ENCODE measurements at regions not wholly inside any gene's neighbourhood (a gene's known extent, or its start where the extent isn't known, plus 50 kb on each side); places are given as distances from the start of the nearest gene placed in this dataset.

GRCh38 chr15:70400766-70401541 lies 303.2 kb upstream of the TLE3 start:
- DNase-seq (ENCODE audit: low read depth in 1 of 2, low spot score in 2 of 2) = no peak
- Histone ChIP-seq H3K4me3 (no peak overlapping the region), H3K9me3 (replicated peaks) (peaks cover 6% of the 10 kb centered on the region; the same call in 1 of the 2 replicates), H3K27me3 (replicated peaks) (peaks cover 36% of the 10 kb centered on the region), H3K27ac (no peak overlapping the region), H3K36me3 (no peaks in the 10 kb centered on the region), H3K4me1 (replicated peaks) (no peaks in the 10 kb centered on the region)

- DNase-seq (ENCODE audit: low read depth in 1 of 2, low spot score in 2 of 2) = no peak
- Histone ChIP-seq H3K27me3 (replicated peaks) (peaks cover 41% of the 10 kb centered on the region), H3K36me3 (no peaks in the 10 kb centered on the region), H3K27ac (no peak overlapping the region), H3K9me3 (replicated peaks) (no peaks in the 10 kb centered on the region), H3K4me1 (replicated peaks) (no peaks in the 10 kb centered on the region), H3K4me3 (no peak overlapping the region)
Measured at GRCh38 chr15:70399204-70399603, 301.5 kb upstream of the TLE3 start.

- H3K4me1 ChIP-seq (replicated peaks) = no peaks in the 10 kb centered on the region
- H3K36me3 ChIP-seq = no peaks in the 10 kb centered on the region
- no peak for DNase-seq (ENCODE audit: low read depth in 1 of 2, low spot score in 2 of 2)
- no peaks in the 10 kb centered on the region for H3K9me3 ChIP-seq (replicated peaks)
- no peak overlapping the region for H3K4me3 ChIP-seq
- no peak overlapping the region for H3K27ac ChIP-seq
- H3K27me3 ChIP-seq (replicated peaks) = peaks cover 41% of the 10 kb centered on the region
Measured at GRCh38 chr15:70398694-70399093, 301.0 kb upstream of the TLE3 start.

GRCh38 chr15:70396807-70397206 lies 299.1 kb upstream of the TLE3 start:
- no peak overlapping the region for H3K27ac ChIP-seq
- no peak overlapping the region for H3K4me3 ChIP-seq
- DNase-seq (ENCODE audit: low read depth in 1 of 2, low spot score in 2 of 2) = no peak
- H3K36me3 ChIP-seq = no peaks in the 10 kb centered on the region
- H3K4me1 ChIP-seq (replicated peaks) = no peaks in the 10 kb centered on the region
- peaks cover 33% of the 10 kb centered on the region for H3K27me3 ChIP-seq (replicated peaks)
- H3K9me3 ChIP-seq (replicated peaks) = no peaks in the 10 kb centered on the region

GRCh38 chr15:70395164-70395563 lies 297.4 kb upstream of the TLE3 start:
- no peaks in the 10 kb centered on the region for H3K9me3 ChIP-seq (replicated peaks)
- no peak for DNase-seq (ENCODE audit: low read depth in 1 of 2, low spot score in 2 of 2)
- no peak overlapping the region for H3K27ac ChIP-seq
- no peaks in the 10 kb centered on the region for H3K36me3 ChIP-seq
- no peaks in the 10 kb centered on the region for H3K4me1 ChIP-seq (replicated peaks)
- H3K4me3 ChIP-seq = no peak overlapping the region
- peaks cover 27% of the 10 kb centered on the region for H3K27me3 ChIP-seq (replicated peaks)

- no peaks in the 10 kb centered on the region for H3K9me3 ChIP-seq (replicated peaks)
- no peaks in the 10 kb centered on the region for H3K4me1 ChIP-seq (replicated peaks)
- no peaks in the 10 kb centered on the region for H3K36me3 ChIP-seq
- no peak overlapping the region for H3K27ac ChIP-seq
- peaks cover 5% of the 10 kb centered on the region for H3K27me3 ChIP-seq (replicated peaks)
- DNase-seq (ENCODE audit: low read depth in 1 of 2, low spot score in 2 of 2) = no peak
- no peak overlapping the region for H3K4me3 ChIP-seq
Measured at GRCh38 chr15:70390723-70391122, 293.0 kb upstream of the TLE3 start.

- H3K4me1 ChIP-seq (replicated peaks) = no peaks in the 10 kb centered on the region
- DNase-seq (ENCODE audit: low read depth in 1 of 2, low spot score in 2 of 2) = no peak
- no peak overlapping the region for H3K4me3 ChIP-seq
- no peaks in the 10 kb centered on the region for H3K36me3 ChIP-seq
- no peak overlapping the region for H3K27ac ChIP-seq
- no peaks in the 10 kb centered on the region for H3K9me3 ChIP-seq (replicated peaks)
- H3K27me3 ChIP-seq (replicated peaks) = no peaks in the 10 kb centered on the region
Measured at GRCh38 chr15:70387993-70388392, 290.3 kb upstream of the TLE3 start.

- H3K4me1 ChIP-seq (replicated peaks) = no peaks in the 10 kb centered on the region
- no peaks in the 10 kb centered on the region for H3K9me3 ChIP-seq (replicated peaks)
- no peak overlapping the region for H3K4me3 ChIP-seq
- H3K27ac ChIP-seq = no peak overlapping the region
- H3K27me3 ChIP-seq (replicated peaks) = no peaks in the 10 kb centered on the region
- no peaks in the 10 kb centered on the region for H3K36me3 ChIP-seq
- DNase-seq (ENCODE audit: low read depth in 1 of 2, low spot score in 2 of 2) = no peak
Measured at GRCh38 chr15:70387081-70387480, 289.4 kb upstream of the TLE3 start.

- no peak for DNase-seq (ENCODE audit: low read depth in 1 of 2, low spot score in 2 of 2)
- no peaks in the 10 kb centered on the region for H3K36me3 ChIP-seq
- no peaks in the 10 kb centered on the region for H3K9me3 ChIP-seq (replicated peaks)
- no peaks in the 10 kb centered on the region for H3K27me3 ChIP-seq (replicated peaks)
- H3K4me3 ChIP-seq = no peak overlapping the region
- no peaks in the 10 kb centered on the region for H3K4me1 ChIP-seq (replicated peaks)
- no peak overlapping the region for H3K27ac ChIP-seq
Measured at GRCh38 chr15:70385711-70386110, 288.0 kb upstream of the TLE3 start.

GRCh38 chr15:70385052-70385451 lies 287.3 kb upstream of the TLE3 start:
- H3K27ac ChIP-seq = no peak overlapping the region
- no peaks in the 10 kb centered on the region for H3K4me1 ChIP-seq (replicated peaks)
- no peaks in the 10 kb centered on the region for H3K36me3 ChIP-seq

GRCh38 chr15:70383856-70384255 lies 286.1 kb upstream of the TLE3 start:
- Histone ChIP-seq H3K9me3 (replicated peaks) (no peaks in the 10 kb centered on the region), H3K36me3 (no peaks in the 10 kb centered on the region), H3K4me1 (replicated peaks) (no peaks in the 10 kb centered on the region), H3K4me3 (no peak overlapping the region), H3K27me3 (replicated peaks) (no peaks in the 10 kb centered on the region), H3K27ac (no peak overlapping the region)
- DNase-seq (ENCODE audit: low read depth in 1 of 2, low spot score in 2 of 2) = no peak

More at GRCh38 chr15:70385052-70385451, 287.3 kb upstream of the TLE3 start:
- Histone ChIP-seq H3K4me3 (no peak overlapping the region), H3K27me3 (replicated peaks) (no peaks in the 10 kb centered on the region), H3K9me3 (replicated peaks) (no peaks in the 10 kb centered on the region)
- DNase-seq (ENCODE audit: low read depth in 1 of 2, low spot score in 2 of 2) = no peak

- Histone ChIP-seq H3K4me1 (replicated peaks) (no peaks in the 10 kb centered on the region), H3K27ac (no peak overlapping the region), H3K9me3 (replicated peaks) (no peaks in the 10 kb centered on the region), H3K4me3 (no peak overlapping the region), H3K36me3 (no peaks in the 10 kb centered on the region), H3K27me3 (replicated peaks) (no peaks in the 10 kb centered on the region)
- peak in 1 of 2 experiments; percentile 28 for DNase-seq (ENCODE audit: low read depth in 1 of 2, low spot score in 2 of 2)
Measured at GRCh38 chr15:70382762-70383458, 285.2 kb upstream of the TLE3 start.

- Histone ChIP-seq H3K27ac (no peak overlapping the region), H3K4me1 (replicated peaks) (no peaks in the 10 kb centered on the region), H3K27me3 (replicated peaks) (no peaks in the 10 kb centered on the region), H3K4me3 (no peak overlapping the region), H3K9me3 (replicated peaks) (no peaks in the 10 kb centered on the region), H3K36me3 (no peaks in the 10 kb centered on the region)
- no peak for DNase-seq (ENCODE audit: low read depth in 1 of 2, low spot score in 2 of 2)
Measured at GRCh38 chr15:70382009-70382749, 284.5 kb upstream of the TLE3 start.
